Keratinocyte (primary cell): ENCODE measurements at regions not wholly inside any gene's neighbourhood (a gene's known extent, or its start where the extent isn't known, plus 50 kb on each side); places are given as distances from the start of the nearest gene placed in this dataset.

ENCODE experiments used
- CTCF ChIP-seq, 3 experiments: IDR thresholded peaks in 1 of 3; conservative IDR thresholded peaks in 1 of 3; optimal IDR thresholded peaks in 1 of 3; 2 replicates in 2 of 3; 3 replicates in 1 of 3; pipeline versions ENCODE3 to v1.5.1; 2011; ENCODE audit warnings: low read length in 3 of 3, mild to moderate bottlenecking in 3 of 3, moderate library complexity in 2 of 3, control low read depth in 1 of 3, inconsistent platforms in 1 of 3; ENCODE audit not compliant: insufficient read depth in 2 of 3; ENCODE audit errors: extremely low read depth in 1 of 3
- EZH2 ChIP-seq: IDR thresholded peaks from one replicate; pipeline ENCODE4 v1.6.1; 2012; ENCODE audit warnings: inconsistent platforms, mild to moderate bottlenecking, low read length, moderate library complexity

GRCh38 chr11:112859787-112860186 is 101.4 kb upstream of the NCAM1 start:
- TF ChIP-seq CTCF (optimal IDR thresholded peaks at IDR 0.05 in 1 of 3, IDR thresholded peaks at IDR 0.05 in 1 of 3, conservative IDR thresholded peaks at IDR 0.05 in 1 of 3; ENCODE audit: extremely low read depth in 1 of 3, insufficient read depth in 2 of 3, low read length in 3 of 3) (no peak), EZH2 (no peak)
